ENCODE measurements at regions not wholly inside any gene's neighbourhood (a gene's known extent, or its start where the extent isn't known, plus 50 kb on each side); places are given as distances from the start of the nearest gene placed in this dataset.
A peak's percentile ranks its signal among the peaks of the same experiment; 100 is the strongest.

GRCh38 chr17:73724341-73724740 lies 80.1 kb upstream of the SDK2 start:
- no peak overlapping the region for H3K4me3 Mint-ChIP-seq
- Histone ChIP-seq H3K27me3 (replicated peaks in 1 of 2; ENCODE audit: control insufficient read depth in 2 of 2, extremely low read depth in 1 of 2, insufficient read depth in 2 of 2, low read length in 1 of 2) (peaks cover 0 to 10% of the 10 kb centered on the region in 2 experiments), H3K36me3 (ENCODE audit: control insufficient read depth in 2 of 2, extremely low read depth in 1 of 2, insufficient read depth in 1 of 2, low read length in 1 of 2) (no peaks in the 10 kb centered on the region), H3K9me3 (no peaks in the 10 kb centered on the region), H3K27ac (ENCODE audit: low read length) (no peak overlapping the region), H3K4me1 (ENCODE audit: control insufficient read depth in 1 of 2, extremely low read depth in 1 of 2, insufficient read depth in 2 of 2, low read length in 2 of 2) (peaks cover 24 to 55% of the 10 kb centered on the region in 2 experiments), H3K4me3 (ENCODE audit: control insufficient read depth in 1 of 2, extremely low read depth in 1 of 2, low read length in 1 of 2) (no peak overlapping the region)
- peaks cover 0 to 4% of the 10 kb centered on the region in 2 donors for H3K27me3 Mint-ChIP-seq
- peak overlapping the region; percentile 95 to 98 for H3K27ac Mint-ChIP-seq
- 85% methylated on average over 5 of the region's 5 CpGs for WGBS (ENCODE audit: insufficient coverage)
- ChIA-PET POLR2A (no interaction called here), CTCF (no interaction called here)
- ATAC-seq (replicated peaks in 1 of 4) (no peak), DNase-seq (no peak)
- no peaks in the 10 kb centered on the region for H3K36me3 Mint-ChIP-seq
- H3K4me1 Mint-ChIP-seq: peaks cover 43 to 53% (median 53%) of the 10 kb centered on the region in 3 donors
- H3K9me3 Mint-ChIP-seq: no peaks in the 10 kb centered on the region

- ATAC-seq (replicated peaks in 1 of 4) (no peak), DNase-seq (no peak)
- H3K9me3 ChIP-seq: no peaks in the 10 kb centered on the region
- H3K4me3 ChIP-seq (ENCODE audit: control insufficient read depth in 1 of 2, extremely low read depth in 1 of 2, low read length in 1 of 2): no peak overlapping the region
- Mint-ChIP-seq H3K27ac (peak overlapping the region in 1 of 2 donors; percentile 95), H3K27me3 (peaks cover 0 to 4% of the 10 kb centered on the region in 2 donors), H3K9me3 (no peaks in the 10 kb centered on the region), H3K36me3 (no peaks in the 10 kb centered on the region), H3K4me1 (peaks cover 39 to 51% (median 50%) of the 10 kb centered on the region in 3 donors), H3K4me3 (no peak overlapping the region)
- ChIA-PET POLR2A (no interaction called here), CTCF (interaction anchor here in 1 of 2 donors (0.5 kb wide), 1 partner anchor 100 kb away, joined by 3 read pairs; no protein-coding TSS in a partner anchor)
- no peak overlapping the region for H3K27ac ChIP-seq (ENCODE audit: low read length)
- H3K4me1 ChIP-seq (ENCODE audit: control insufficient read depth in 1 of 2, extremely low read depth in 1 of 2, insufficient read depth in 2 of 2, low read length in 2 of 2): peaks cover 21 to 48% of the 10 kb centered on the region in 2 experiments
- H3K27me3 ChIP-seq (replicated peaks in 1 of 2; ENCODE audit: control insufficient read depth in 2 of 2, extremely low read depth in 1 of 2, insufficient read depth in 2 of 2, low read length in 1 of 2): peaks cover 0 to 10% of the 10 kb centered on the region in 2 experiments
- H3K36me3 ChIP-seq (ENCODE audit: control insufficient read depth in 2 of 2, extremely low read depth in 1 of 2, insufficient read depth in 1 of 2, low read length in 1 of 2): no peaks in the 10 kb centered on the region
- WGBS (ENCODE audit: insufficient coverage): 100% methylated on average over 2 of the region's 4 CpGs
Measured at GRCh38 chr17:73724990-73725389, 80.7 kb upstream of the SDK2 start.

- no peak overlapping the region for H3K27ac ChIP-seq (ENCODE audit: low read length)
- H3K4me3 Mint-ChIP-seq: no peak overlapping the region
- no peaks in the 10 kb centered on the region for H3K36me3 Mint-ChIP-seq
- H3K27ac Mint-ChIP-seq: peak overlapping the region in 1 of 2 donors; percentile 52
- H3K27me3 ChIP-seq (replicated peaks in 1 of 2; ENCODE audit: control insufficient read depth in 2 of 2, extremely low read depth in 1 of 2, insufficient read depth in 2 of 2, low read length in 1 of 2): peaks cover 0 to 10% of the 10 kb centered on the region in 2 experiments
- ChIA-PET CTCF (no interaction called here), POLR2A (no interaction called here)
- H3K4me3 ChIP-seq (ENCODE audit: control insufficient read depth in 1 of 2, extremely low read depth in 1 of 2, low read length in 1 of 2): no peak overlapping the region
- peaks cover 20 to 38% of the 10 kb centered on the region in 2 experiments for H3K4me1 ChIP-seq (ENCODE audit: control insufficient read depth in 1 of 2, extremely low read depth in 1 of 2, insufficient read depth in 2 of 2, low read length in 2 of 2)
- H3K4me1 Mint-ChIP-seq: peaks cover 31 to 41% (median 40%) of the 10 kb centered on the region in 3 donors
- peaks cover 0 to 2% of the 10 kb centered on the region in 2 donors for H3K27me3 Mint-ChIP-seq
- WGBS (ENCODE audit: insufficient coverage): 89% methylated on average over 7 of the region's 12 CpGs
- H3K36me3 ChIP-seq (ENCODE audit: control insufficient read depth in 2 of 2, extremely low read depth in 1 of 2, insufficient read depth in 1 of 2, low read length in 1 of 2): no peaks in the 10 kb centered on the region
- ATAC-seq (replicated peaks in 1 of 4) (no peak), DNase-seq (no peak)
- no peaks in the 10 kb centered on the region for H3K9me3 ChIP-seq
- peaks cover 1 to 6% (median 5%) of the 10 kb centered on the region in 3 donors for H3K9me3 Mint-ChIP-seq
Measured at GRCh38 chr17:73725794-73726515, 81.7 kb upstream of the SDK2 start.

GRCh38 chr17:73727941-73728340 lies 83.7 kb upstream of the SDK2 start:
- Mint-ChIP-seq H3K4me3 (no peak overlapping the region), H3K9me3 (peaks cover 6 to 13% (median 11%) of the 10 kb centered on the region in 3 donors), H3K4me1 (peaks cover 15 to 25% (median 25%) of the 10 kb centered on the region in 3 donors), H3K36me3 (no peaks in the 10 kb centered on the region), H3K27ac (no peak overlapping the region), H3K27me3 (peaks cover 0 to 6% of the 10 kb centered on the region in 2 donors)
- no peaks in the 10 kb centered on the region for H3K9me3 ChIP-seq
- no peak for ATAC-seq (replicated peaks in 1 of 4)
- ChIA-PET POLR2A (no interaction called here), CTCF (no interaction called here)
- H3K27me3 ChIP-seq (replicated peaks in 1 of 2; ENCODE audit: control insufficient read depth in 2 of 2, extremely low read depth in 1 of 2, insufficient read depth in 2 of 2, low read length in 1 of 2): peaks cover 0 to 10% of the 10 kb centered on the region in 2 experiments
- no peak for DNase-seq
- WGBS (ENCODE audit: insufficient coverage): 78% methylated on average over 6 of the region's 8 CpGs
- H3K36me3 ChIP-seq (ENCODE audit: control insufficient read depth in 2 of 2, extremely low read depth in 1 of 2, insufficient read depth in 1 of 2, low read length in 1 of 2): no peaks in the 10 kb centered on the region
- peaks cover 12 to 20% of the 10 kb centered on the region in 2 experiments for H3K4me1 ChIP-seq (ENCODE audit: control insufficient read depth in 1 of 2, extremely low read depth in 1 of 2, insufficient read depth in 2 of 2, low read length in 2 of 2)
- no peak overlapping the region for H3K27ac ChIP-seq (ENCODE audit: low read length)
- H3K4me3 ChIP-seq (ENCODE audit: control insufficient read depth in 1 of 2, extremely low read depth in 1 of 2, low read length in 1 of 2): no peak overlapping the region

GRCh38 chr17:73729101-73729500 lies 84.9 kb upstream of the SDK2 start:
- H3K9me3 ChIP-seq: no peaks in the 10 kb centered on the region
- WGBS (ENCODE audit: insufficient coverage): 80% methylated on average over 1 of the region's 6 CpGs
- no peak for DNase-seq
- POLR2A ChIA-PET: no interaction called here
- peaks cover under 1 to 9% of the 10 kb centered on the region in 2 experiments for H3K4me1 ChIP-seq (ENCODE audit: control insufficient read depth in 1 of 2, extremely low read depth in 1 of 2, insufficient read depth in 2 of 2, low read length in 2 of 2)
- CTCF ChIA-PET: no interaction called here
- no peak overlapping the region for H3K4me3 Mint-ChIP-seq
- no peak for ATAC-seq (replicated peaks in 1 of 4)
- no peak overlapping the region for H3K4me3 ChIP-seq (ENCODE audit: control insufficient read depth in 1 of 2, extremely low read depth in 1 of 2, low read length in 1 of 2)
- peaks cover 6 to 13% (median 11%) of the 10 kb centered on the region in 3 donors for H3K9me3 Mint-ChIP-seq
- no peaks in the 10 kb centered on the region for H3K36me3 Mint-ChIP-seq
- H3K27ac Mint-ChIP-seq: no peak overlapping the region
- H3K4me1 Mint-ChIP-seq: peaks cover 4 to 14% (median 13%) of the 10 kb centered on the region in 3 donors
- no peaks in the 10 kb centered on the region for H3K36me3 ChIP-seq (ENCODE audit: control insufficient read depth in 2 of 2, extremely low read depth in 1 of 2, insufficient read depth in 1 of 2, low read length in 1 of 2)
- H3K27me3 Mint-ChIP-seq: peaks cover 0 to 6% of the 10 kb centered on the region in 2 donors
- H3K27ac ChIP-seq (ENCODE audit: low read length): no peak overlapping the region
- H3K27me3 ChIP-seq (replicated peaks in 1 of 2; ENCODE audit: control insufficient read depth in 2 of 2, extremely low read depth in 1 of 2, insufficient read depth in 2 of 2, low read length in 1 of 2): peaks cover 0 to 9% of the 10 kb centered on the region in 2 experiments

- Histone ChIP-seq H3K27me3 (replicated peaks in 1 of 2; ENCODE audit: control insufficient read depth in 2 of 2, extremely low read depth in 1 of 2, insufficient read depth in 2 of 2, low read length in 1 of 2) (peaks cover 0 to 16% of the 10 kb centered on the region in 2 experiments), H3K27ac (ENCODE audit: low read length) (no peak overlapping the region), H3K36me3 (ENCODE audit: control insufficient read depth in 2 of 2, extremely low read depth in 1 of 2, insufficient read depth in 1 of 2, low read length in 1 of 2) (no peaks in the 10 kb centered on the region), H3K4me1 (ENCODE audit: control insufficient read depth in 1 of 2, extremely low read depth in 1 of 2, insufficient read depth in 2 of 2, low read length in 2 of 2) (no peaks in the 10 kb centered on the region), H3K4me3 (ENCODE audit: control insufficient read depth in 1 of 2, extremely low read depth in 1 of 2, low read length in 1 of 2) (no peak overlapping the region), H3K9me3 (no peaks in the 10 kb centered on the region)
- Mint-ChIP-seq H3K36me3 (no peaks in the 10 kb centered on the region), H3K9me3 (peaks cover 6 to 13% (median 11%) of the 10 kb centered on the region in 3 donors), H3K4me1 (peaks cover 0 to 8% (median 4%) of the 10 kb centered on the region in 3 donors), H3K4me3 (no peak overlapping the region), H3K27ac (peak overlapping the region in 1 of 2 donors; percentile 8), H3K27me3 (peaks cover 3 to 15% of the 10 kb centered on the region in 2 donors)
- ChIA-PET POLR2A (no interaction called here), CTCF (no interaction called here)
- no CpG with 5 or more reads among the region's 10 CpGs for WGBS (ENCODE audit: insufficient coverage)
- no peak for ATAC-seq (replicated peaks in 1 of 4)
- no peak for DNase-seq
Measured at GRCh38 chr17:73731733-73732132, 87.5 kb upstream of the SDK2 start.
